Stromal cell of bone marrow (primary cell): ENCODE measurements at regions not wholly inside any gene's neighbourhood (a gene's known extent, or its start where the extent isn't known, plus 50 kb on each side); places are given as distances from the start of the nearest gene placed in this dataset.

Experiments used
- DNase-seq: peaks from one replicate; pipeline ENCODE4 v3.0.0-alpha.2; 2012; ENCODE audit warnings: low read depth

GRCh38 chr9:70478963-70479641 is 64.6 kb upstream of the KLF9 start:
- no peak for DNase-seq

- DNase-seq, result no peak
Measured at GRCh38 chr9:70477907-70478480, 63.5 kb upstream of the KLF9 start.

- no peak for DNase-seq
Measured at GRCh38 chr9:70477146-70477745, 62.8 kb upstream of the KLF9 start.

- no peak for DNase-seq
Measured at GRCh38 chr9:70475211-70475610, 60.8 kb upstream of the KLF9 start.

DNA sequence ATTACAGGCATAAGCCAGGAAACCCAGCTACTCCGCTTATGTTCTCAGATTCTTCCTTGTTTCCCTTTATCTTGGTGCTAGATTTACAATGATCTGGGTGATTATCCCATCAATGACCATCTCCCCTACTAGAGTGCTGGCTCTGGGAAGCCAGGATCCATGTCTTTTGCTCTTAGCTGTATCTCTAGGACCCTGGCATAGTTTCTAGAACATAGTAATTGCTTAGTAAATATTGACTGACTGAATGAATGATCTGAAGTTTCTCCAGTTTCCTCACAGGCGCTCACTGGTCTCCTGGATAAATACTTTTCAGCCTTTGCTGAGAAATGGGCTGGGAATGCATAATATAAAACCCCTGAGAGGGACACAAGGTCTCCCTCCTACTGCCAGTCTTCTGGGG is 60.0 kb upstream of the KLF9 start:
- no peak for DNase-seq

DNA sequence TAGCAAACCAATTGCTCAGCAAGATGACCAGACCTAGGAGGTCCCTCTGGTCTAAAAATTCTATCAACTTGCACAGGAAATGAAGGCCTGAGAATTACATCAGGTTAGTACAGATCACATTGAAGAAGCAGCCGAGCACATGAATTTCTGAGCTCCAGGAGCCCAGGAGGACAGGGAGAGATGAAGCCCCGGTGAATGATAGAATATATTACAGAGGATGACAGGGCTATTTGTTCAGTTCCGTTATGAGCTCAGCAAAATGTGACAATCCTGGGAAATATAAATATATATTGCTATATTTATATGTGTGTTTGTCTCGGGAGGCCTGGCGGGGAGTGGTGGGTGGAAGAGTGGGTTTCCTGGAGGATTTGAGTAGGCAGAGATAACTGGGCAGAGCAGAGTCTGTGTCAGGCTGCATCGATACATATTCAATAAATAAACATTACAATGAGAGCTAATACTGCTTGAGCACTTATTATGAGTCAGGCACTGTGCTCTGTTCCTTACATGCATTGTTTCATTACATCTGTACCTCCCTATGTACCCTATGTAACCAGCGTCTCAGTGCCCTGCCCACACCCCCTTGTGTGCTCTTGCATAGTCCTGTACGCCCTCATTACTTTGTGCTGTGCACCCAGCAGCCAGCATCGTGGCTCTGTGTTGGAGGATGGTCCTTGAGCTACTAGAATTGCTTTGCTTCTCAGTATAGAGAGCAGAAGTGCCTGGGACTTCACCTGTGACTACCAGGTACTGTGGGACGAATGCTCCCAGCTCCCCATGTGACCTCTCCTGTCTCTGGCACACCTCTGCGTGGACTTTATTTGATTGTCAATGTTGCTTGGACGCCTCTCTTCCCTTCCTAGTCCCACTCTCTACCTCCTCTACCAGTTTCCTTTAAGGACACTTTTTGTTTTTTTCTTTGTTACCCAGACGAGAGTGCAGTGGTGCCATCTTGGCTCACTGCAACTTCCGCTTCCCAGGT is 58.1 kb upstream of the KLF9 start:
- no peak for DNase-seq

GRCh38 chr9:70470050-70471015 is 55.9 kb upstream of the KLF9 start:
- DNase-seq, result no peak

DNA sequence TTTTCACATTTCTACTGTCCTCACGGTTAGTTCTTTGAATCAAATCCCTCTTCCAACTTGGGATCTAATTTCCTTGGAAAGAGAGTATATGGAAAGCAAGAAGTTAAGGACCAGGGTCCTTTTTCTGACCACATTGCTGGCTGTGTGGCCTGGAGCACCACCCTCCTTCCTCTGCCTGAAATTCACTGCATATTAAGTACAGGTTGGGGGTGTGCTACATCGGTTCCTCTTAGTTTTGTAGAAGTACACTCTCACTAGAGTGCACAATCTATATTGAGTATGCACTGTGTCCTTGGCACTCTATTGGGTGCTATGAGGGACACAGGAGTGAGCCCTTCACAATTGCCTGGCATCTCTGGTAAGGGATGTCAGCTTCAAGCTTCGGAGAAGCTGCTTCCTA is 53.8 kb upstream of the KLF9 start:
- no peak for DNase-seq

DNA sequence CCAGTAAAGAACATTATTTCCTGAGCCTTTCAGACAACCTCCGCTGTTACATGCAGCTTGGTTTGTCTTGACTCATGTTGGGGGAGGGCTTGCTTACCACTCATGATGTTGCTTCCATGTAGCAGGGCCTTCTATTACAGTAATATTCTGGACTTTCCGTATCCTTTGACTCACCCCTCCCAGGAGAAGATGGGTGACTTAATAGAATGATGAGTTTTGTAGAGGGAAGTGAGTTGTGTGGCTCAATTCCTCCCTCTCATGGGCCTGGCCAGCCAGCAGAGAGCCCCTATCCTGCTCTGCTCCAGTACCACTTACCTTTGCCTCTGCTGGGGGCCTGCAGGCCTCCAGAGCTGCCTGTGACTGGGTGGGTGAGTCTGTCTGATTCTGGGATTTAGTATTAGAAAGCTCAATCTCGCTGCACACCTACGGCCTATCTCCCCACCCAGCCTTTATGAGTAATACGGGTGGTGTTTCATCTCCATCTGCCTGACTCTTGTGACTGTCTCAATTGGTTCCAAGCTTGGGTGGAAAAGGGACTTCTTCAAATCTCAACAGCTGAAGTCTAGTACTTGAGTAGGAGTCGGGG is 52.6 kb upstream of the KLF9 start:
- peak; percentile 97 for DNase-seq

DNA sequence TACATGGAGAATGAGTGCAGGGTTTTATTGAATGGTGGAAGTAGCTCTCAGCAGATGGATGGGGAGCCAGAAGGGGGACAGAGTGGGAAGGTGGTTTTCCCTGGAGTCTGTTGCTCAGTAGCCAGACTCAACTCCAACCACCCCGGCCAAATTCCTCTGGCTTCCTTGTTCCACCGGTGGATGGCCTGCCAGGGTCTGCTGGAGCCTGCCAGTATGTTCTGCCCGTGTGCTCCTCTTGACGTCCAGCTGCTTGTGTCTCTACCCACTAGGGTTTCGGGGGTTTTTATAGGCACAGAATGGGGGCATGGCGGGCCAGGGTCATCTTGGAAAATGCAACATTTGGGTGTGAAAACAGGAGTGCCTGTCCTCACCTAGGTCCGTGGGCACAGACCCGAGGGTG is 51.4 kb upstream of the KLF9 start:
- DNase-seq, result no peak

GRCh38 chr9:70465398-70465797 is 50.9 kb upstream of the KLF9 start:
- no peak for DNase-seq
